Prostate gland (tissue), 2 donors: ENCODE measurements at regions not wholly inside any gene's neighbourhood (a gene's known extent, or its start where the extent isn't known, plus 50 kb on each side); places are given as distances from the start of the nearest gene placed in this dataset.

Experiments
- DNase-seq: peaks from one replicate; pipeline ENCODE4 v3.0.0-alpha.2; 2019; ENCODE audit warnings: low spot score
- H3K27ac ChIP-seq, 2 donors: fragments of 200-600 bp; sonication (generic); 2 replicates each; pipeline ENCODE4 v1.5.1; 2017 to 2019
- H3K27me3 ChIP-seq: fragments of 200-600 bp; sonication (generic); replicated peaks from 2 replicates; pipeline ENCODE4 v1.5.1; 2019; ENCODE audit not compliant: insufficient read depth
- H3K36me3 ChIP-seq, 2 donors: fragments of 200-600 bp; sonication (generic); 1 replicate in 1 of 2; 2 replicates in 1 of 2; pipeline versions ENCODE4 v1.5.1 to v1.8.1; 2017 to 2019
- H3K4me1 ChIP-seq: fragments of 200-600 bp; sonication (generic); replicated peaks from 2 replicates; pipeline ENCODE4 v1.5.1; 2019
- H3K4me3 ChIP-seq, 2 donors: fragments of 200-600 bp; sonication (generic); 2 replicates each; pipeline ENCODE4 v1.5.1; 2017 to 2019
- H3K9me3 ChIP-seq: fragments of 200-600 bp; sonication (generic); 2 replicates; pipeline ENCODE4 v1.5.1; 2017
- POLR2A ChIP-seq: fragments of 450-650 bp; IDR thresholded peaks from one replicate; pipeline ENCODE4 v1.6.1; 2016; ENCODE audit warnings: antibody characterized with exemption, mild to moderate bottlenecking
- POLR2AphosphoS5 ChIP-seq: sonication (generic); formaldehyde crosslinking; IDR thresholded peaks from one replicate; pipeline ENCODE4 v1.6.1; 2017; ENCODE audit warnings: antibody characterized with exemption
- WGBS: methylation state at CpG from one replicate; pipeline ENCODE4 v1.1.5; 2018; 5-methylcytosine and 5-hydroxymethylcytosine counted together
- intact Hi-C: fragments of 100-400 bp; cut with DNase I; formaldehyde crosslinking; loops from one replicate; pipeline ENCODE4 v1.14.2; 2022
- TF ChIP-seq, protein P1 (sequence below), 4 experiments: fragments of 200-600 bp in 2 of 4; fragments of 450-650 bp in 2 of 4; sonication (generic) in 2 of 4; IDR thresholded peaks; 1 replicate in 3 of 4; 2 replicates in 1 of 4; pipeline ENCODE4 v1.5.1; 2016 to 2019; ENCODE audit warnings: antibody characterized with exemption in 4 of 4, mild to moderate bottlenecking in 2 of 4, moderate library complexity in 2 of 4

- no peaks in the 10 kb centered on the region for H3K36me3 ChIP-seq
- intact Hi-C loops = no loop called here
- DNase-seq = no peak
- H3K4me1 ChIP-seq = no peaks in the 10 kb centered on the region
- H3K4me3 ChIP-seq = no peak overlapping the region
- no peak for TF ChIP-seq POLR2AphosphoS5
- no peak for TF ChIP-seq POLR2A
- TF ChIP-seq, protein P1, sequence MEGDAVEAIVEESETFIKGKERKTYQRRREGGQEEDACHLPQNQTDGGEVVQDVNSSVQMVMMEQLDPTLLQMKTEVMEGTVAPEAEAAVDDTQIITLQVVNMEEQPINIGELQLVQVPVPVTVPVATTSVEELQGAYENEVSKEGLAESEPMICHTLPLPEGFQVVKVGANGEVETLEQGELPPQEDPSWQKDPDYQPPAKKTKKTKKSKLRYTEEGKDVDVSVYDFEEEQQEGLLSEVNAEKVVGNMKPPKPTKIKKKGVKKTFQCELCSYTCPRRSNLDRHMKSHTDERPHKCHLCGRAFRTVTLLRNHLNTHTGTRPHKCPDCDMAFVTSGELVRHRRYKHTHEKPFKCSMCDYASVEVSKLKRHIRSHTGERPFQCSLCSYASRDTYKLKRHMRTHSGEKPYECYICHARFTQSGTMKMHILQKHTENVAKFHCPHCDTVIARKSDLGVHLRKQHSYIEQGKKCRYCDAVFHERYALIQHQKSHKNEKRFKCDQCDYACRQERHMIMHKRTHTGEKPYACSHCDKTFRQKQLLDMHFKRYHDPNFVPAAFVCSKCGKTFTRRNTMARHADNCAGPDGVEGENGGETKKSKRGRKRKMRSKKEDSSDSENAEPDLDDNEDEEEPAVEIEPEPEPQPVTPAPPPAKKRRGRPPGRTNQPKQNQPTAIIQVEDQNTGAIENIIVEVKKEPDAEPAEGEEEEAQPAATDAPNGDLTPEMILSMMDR (IDR thresholded peaks at IDR 0.05) = no peak
- no peaks in the 10 kb centered on the region for H3K27me3 ChIP-seq
- H3K27ac ChIP-seq = no peak overlapping the region
- no peaks in the 10 kb centered on the region for H3K9me3 ChIP-seq
Measured at GRCh38 chr5:120955795-120956194, 491.7 kb downstream of the PRR16 start.

- H3K4me3 ChIP-seq = no peak overlapping the region
- H3K27ac ChIP-seq = no peak overlapping the region
- TF ChIP-seq, protein P1 (IDR thresholded peaks at IDR 0.05) = no peak
- TF ChIP-seq POLR2AphosphoS5 (no peak), POLR2A (no peak)
- H3K27me3 ChIP-seq = no peaks in the 10 kb centered on the region
- H3K4me1 ChIP-seq = no peaks in the 10 kb centered on the region
- 88% methylated on average over 7 of the region's 7 CpGs for WGBS
- intact Hi-C loops = no loop called here
- no peak for DNase-seq
- no peaks in the 10 kb centered on the region for H3K36me3 ChIP-seq
- H3K9me3 ChIP-seq = no peaks in the 10 kb centered on the region
Measured at GRCh38 chr5:120958877-120959485, 494.9 kb downstream of the PRR16 start.

- Histone ChIP-seq H3K4me1 (no peaks in the 10 kb centered on the region), H3K27ac (no peak overlapping the region), H3K9me3 (no peaks in the 10 kb centered on the region), H3K36me3 (no peaks in the 10 kb centered on the region), H3K27me3 (no peaks in the 10 kb centered on the region), H3K4me3 (no peak overlapping the region)
- TF ChIP-seq POLR2AphosphoS5 = no peak
- intact Hi-C loops = no loop called here
- WGBS = 100% methylated on average over 1 of the region's 1 CpG
- DNase-seq = no peak
Measured at GRCh38 chr5:120960510-120960909, 496.4 kb downstream of the PRR16 start.

DNA sequence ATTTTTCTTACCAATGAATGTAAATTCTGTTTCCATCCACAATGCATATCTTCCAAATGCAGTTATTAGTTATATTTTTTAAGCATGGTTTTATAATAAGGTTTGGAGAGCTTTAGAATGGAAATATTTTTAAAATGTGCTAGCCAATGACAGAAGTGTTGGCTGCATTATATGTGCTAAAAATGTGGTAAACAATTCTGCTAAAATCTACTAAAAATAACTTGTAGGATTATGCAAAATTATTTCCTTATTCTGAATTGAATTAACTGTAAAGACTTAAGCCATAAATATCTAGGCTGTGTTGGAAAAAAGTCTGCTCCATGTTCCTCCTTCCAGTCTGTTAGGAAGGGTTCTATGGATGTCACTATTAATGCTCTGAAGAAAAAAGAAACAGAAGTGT lies 503.3 kb downstream of the PRR16 start:
- H3K27me3 ChIP-seq = no peaks in the 10 kb centered on the region
- H3K9me3 ChIP-seq = no peaks in the 10 kb centered on the region
- H3K4me1 ChIP-seq = no peaks in the 10 kb centered on the region
- no peak for DNase-seq
- no peaks in the 10 kb centered on the region for H3K36me3 ChIP-seq
- intact Hi-C loops = no loop called here
- TF ChIP-seq POLR2A (no peak), POLR2AphosphoS5 (no peak)
- TF ChIP-seq, protein P1 (IDR thresholded peaks at IDR 0.05) = no peak
- no peak overlapping the region for H3K4me3 ChIP-seq
- H3K27ac ChIP-seq = no peak overlapping the region

- no peak for DNase-seq
- H3K27me3 ChIP-seq = no peaks in the 10 kb centered on the region
- no peak overlapping the region for H3K27ac ChIP-seq
- no peaks in the 10 kb centered on the region for H3K9me3 ChIP-seq
- WGBS = 91% methylated on average over 2 of the region's 2 CpGs
- H3K4me1 ChIP-seq = no peaks in the 10 kb centered on the region
- H3K36me3 ChIP-seq = no peaks in the 10 kb centered on the region
- TF ChIP-seq, protein P1 (IDR thresholded peaks at IDR 0.05) = no peak
- TF ChIP-seq POLR2AphosphoS5 = no peak
- TF ChIP-seq POLR2A = no peak
- intact Hi-C loops = no loop called here
- H3K4me3 ChIP-seq = no peak overlapping the region
Measured at GRCh38 chr5:120974690-120975089, 510.6 kb downstream of the PRR16 start.
